ENCODE measurements at regions not wholly inside any gene's neighbourhood (a gene's known extent, or its start where the extent isn't known, plus 50 kb on each side); places are given as distances from the start of the nearest gene placed in this dataset.
A peak's percentile ranks its signal among the peaks of the same experiment; 100 is the strongest.
"Not testable (repeated sequence)": the region's sequence is repeated elsewhere in the genome, so short reads cannot be mapped to it uniquely, and the experiment has no call there.

- Histone ChIP-seq H3K9me3 (ENCODE audit: low read depth, low read length) (no peaks in the 10 kb centered on the region), H3K27me3 (ENCODE audit: insufficient read depth, low read length) (no peaks in the 10 kb centered on the region), H3K27ac (ENCODE audit: low read depth, low read length) (peak overlapping the region; percentile 74), H3K4me2 (ENCODE audit: insufficient read depth, low read length) (peak overlapping the region; percentile 56), H3K79me2 (ENCODE audit: insufficient read depth, low read length) (no peaks in the 10 kb centered on the region), H3K36me3 (ENCODE audit: insufficient read depth, low read length) (no peaks in the 10 kb centered on the region), H3K4me3 (ENCODE audit: insufficient read depth, low read length) (peak overlapping the region; percentile 16), H4K20me1 (ENCODE audit: insufficient read depth, low read length) (no peaks in the 10 kb centered on the region), H2AFZ (ENCODE audit: low read length) (peak overlapping the region; percentile 62), H3K4me1 (ENCODE audit: insufficient read depth, low read length) (peaks cover 43% of the 10 kb centered on the region)
- DNase-seq (ENCODE audit: insufficient read length, low spot score, missing footprints): no peak
- TF ChIP-seq, protein P1, sequence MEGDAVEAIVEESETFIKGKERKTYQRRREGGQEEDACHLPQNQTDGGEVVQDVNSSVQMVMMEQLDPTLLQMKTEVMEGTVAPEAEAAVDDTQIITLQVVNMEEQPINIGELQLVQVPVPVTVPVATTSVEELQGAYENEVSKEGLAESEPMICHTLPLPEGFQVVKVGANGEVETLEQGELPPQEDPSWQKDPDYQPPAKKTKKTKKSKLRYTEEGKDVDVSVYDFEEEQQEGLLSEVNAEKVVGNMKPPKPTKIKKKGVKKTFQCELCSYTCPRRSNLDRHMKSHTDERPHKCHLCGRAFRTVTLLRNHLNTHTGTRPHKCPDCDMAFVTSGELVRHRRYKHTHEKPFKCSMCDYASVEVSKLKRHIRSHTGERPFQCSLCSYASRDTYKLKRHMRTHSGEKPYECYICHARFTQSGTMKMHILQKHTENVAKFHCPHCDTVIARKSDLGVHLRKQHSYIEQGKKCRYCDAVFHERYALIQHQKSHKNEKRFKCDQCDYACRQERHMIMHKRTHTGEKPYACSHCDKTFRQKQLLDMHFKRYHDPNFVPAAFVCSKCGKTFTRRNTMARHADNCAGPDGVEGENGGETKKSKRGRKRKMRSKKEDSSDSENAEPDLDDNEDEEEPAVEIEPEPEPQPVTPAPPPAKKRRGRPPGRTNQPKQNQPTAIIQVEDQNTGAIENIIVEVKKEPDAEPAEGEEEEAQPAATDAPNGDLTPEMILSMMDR (IDR thresholded peaks at IDR 0.05; ENCODE audit: extremely low read depth, low read depth, low read length): no peak
Observed at GRCh38 chr16:59634951-59635350, 900.8 kb upstream of the GOT2 start.

- TF ChIP-seq, protein P1 (IDR thresholded peaks at IDR 0.05; ENCODE audit: extremely low read depth, low read depth, low read length): no peak
- peaks cover 43% of the 10 kb centered on the region for H3K4me1 ChIP-seq (ENCODE audit: insufficient read depth, low read length)
- H2AFZ ChIP-seq (ENCODE audit: low read length): no peak overlapping the region
- peak; percentile 6 for DNase-seq (ENCODE audit: insufficient read length, low spot score, missing footprints)
- H3K4me3 ChIP-seq (ENCODE audit: insufficient read depth, low read length): no peak overlapping the region
- no peaks in the 10 kb centered on the region for H3K27me3 ChIP-seq (ENCODE audit: insufficient read depth, low read length)
- H3K4me2 ChIP-seq (ENCODE audit: insufficient read depth, low read length): peak overlapping the region; percentile 56
- peak overlapping the region; percentile 74 for H3K27ac ChIP-seq (ENCODE audit: low read depth, low read length)
- no peaks in the 10 kb centered on the region for H3K79me2 ChIP-seq (ENCODE audit: insufficient read depth, low read length)
- no peaks in the 10 kb centered on the region for H4K20me1 ChIP-seq (ENCODE audit: insufficient read depth, low read length)
- H3K9me3 ChIP-seq (ENCODE audit: low read depth, low read length): no peaks in the 10 kb centered on the region
- no peaks in the 10 kb centered on the region for H3K36me3 ChIP-seq (ENCODE audit: insufficient read depth, low read length)
Observed at GRCh38 chr16:59634004-59634579, 900.0 kb upstream of the GOT2 start.

GRCh38 chr16:59632276-59632855 lies 898.2 kb upstream of the GOT2 start:
- peak overlapping the region; percentile 74 for H3K27ac ChIP-seq (ENCODE audit: low read depth, low read length)
- DNase-seq (ENCODE audit: insufficient read length, low spot score, missing footprints): peak; percentile 39
- no peaks in the 10 kb centered on the region for H3K79me2 ChIP-seq (ENCODE audit: insufficient read depth, low read length)
- peaks cover 43% of the 10 kb centered on the region for H3K4me1 ChIP-seq (ENCODE audit: insufficient read depth, low read length)
- H2AFZ ChIP-seq (ENCODE audit: low read length): peak overlapping the region; percentile 25
- no peaks in the 10 kb centered on the region for H3K27me3 ChIP-seq (ENCODE audit: insufficient read depth, low read length)
- no peak overlapping the region for H3K4me3 ChIP-seq (ENCODE audit: insufficient read depth, low read length)
- H3K36me3 ChIP-seq (ENCODE audit: insufficient read depth, low read length): no peaks in the 10 kb centered on the region
- TF ChIP-seq, protein P1 (IDR thresholded peaks at IDR 0.05; ENCODE audit: extremely low read depth, low read depth, low read length): no peak
- H3K4me2 ChIP-seq (ENCODE audit: insufficient read depth, low read length): peak overlapping the region; percentile 10
- H4K20me1 ChIP-seq (ENCODE audit: insufficient read depth, low read length): no peaks in the 10 kb centered on the region
- no peaks in the 10 kb centered on the region for H3K9me3 ChIP-seq (ENCODE audit: low read depth, low read length)

DNA sequence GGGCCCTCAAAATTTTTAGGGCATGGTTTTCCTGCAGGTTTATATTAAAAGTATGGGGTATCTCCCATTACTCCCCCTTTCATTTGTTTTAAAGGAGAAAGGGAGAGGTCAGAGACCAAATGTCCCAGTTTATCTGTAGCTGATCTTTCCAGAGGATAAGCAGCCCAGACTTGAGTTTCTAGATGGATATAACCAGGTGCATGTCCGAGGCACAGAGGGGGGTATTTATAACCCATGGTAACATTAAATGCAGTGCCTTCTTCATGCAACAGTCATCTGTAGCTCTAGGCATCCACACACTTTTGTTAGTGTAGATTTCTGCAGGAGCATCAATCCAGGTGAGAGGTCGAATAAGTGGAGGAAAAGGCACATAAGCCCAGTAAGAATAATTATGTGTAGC lies 890.3 kb upstream of the GOT2 start:
- H3K36me3 ChIP-seq (ENCODE audit: insufficient read depth, low read length); H3K4me1 ChIP-seq (ENCODE audit: insufficient read depth, low read length); H3K79me2 ChIP-seq (ENCODE audit: insufficient read depth, low read length); H3K27me3 ChIP-seq (ENCODE audit: insufficient read depth, low read length); H3K4me2 ChIP-seq (ENCODE audit: insufficient read depth, low read length); H3K27ac ChIP-seq (ENCODE audit: low read depth, low read length); H3K4me3 ChIP-seq (ENCODE audit: insufficient read depth, low read length); H3K9me3 ChIP-seq (ENCODE audit: low read depth, low read length); H4K20me1 ChIP-seq (ENCODE audit: insufficient read depth, low read length); DNase-seq (ENCODE audit: insufficient read length, low spot score, missing footprints); H2AFZ ChIP-seq (ENCODE audit: low read length): not testable (repeated sequence)
